Heart left ventricle (tissue), 16 donors: ENCODE measurements at regions not wholly inside any gene's neighbourhood (a gene's known extent, or its start where the extent isn't known, plus 50 kb on each side); places are given as distances from the start of the nearest gene placed in this dataset.

ENCODE experiments used
- ATAC-seq, 4 donors: fragments of 200-7000 bp; cut with Tn5 transposase; one replicate each; pipeline ENCODE4 v1.9.1; 2020 to 2022; ENCODE audit warnings: moderate library complexity in 4 of 4, mild to moderate bottlenecking in 3 of 4, moderate number of reproducible peaks in 1 of 4
- DNase-seq, 5 donors: peaks; one replicate each; pipeline ENCODE4 v3.0.0-alpha.2; 2020
- H3K27ac ChIP-seq, 12 donors: fragments of 200-600 bp; sonication (generic) in 4 of 12; one replicate each; pipeline versions ENCODE4 v1.5.0 to v1.8.0; 2016 to 2022; ENCODE audit warnings: mild to moderate bottlenecking in 2 of 12
- H3K27me3 ChIP-seq, 9 donors: fragments of 200-600 bp; sonication (generic) in 2 of 9; one replicate each; pipeline versions ENCODE4 v1.5.1 to v1.8.0; 2016 to 2022; ENCODE audit warnings: mild to moderate bottlenecking in 3 of 9
- H3K36me3 ChIP-seq, 9 donors: fragments of 200-600 bp; sonication (generic) in 2 of 9; one replicate each; pipeline versions ENCODE4 v1.5.0 to v1.8.0; 2018 to 2022; ENCODE audit warnings: mild to moderate bottlenecking in 2 of 9
- H3K4me1 ChIP-seq, 12 donors: fragments of 200-600 bp; sonication (generic) in 4 of 12; one replicate each; pipeline versions ENCODE4 v1.5.0 to v1.8.0; 2016 to 2022; ENCODE audit warnings: mild to moderate bottlenecking in 3 of 12
- H3K4me3 ChIP-seq, 12 donors: fragments of 200-600 bp; sonication (generic) in 4 of 12; one replicate each; pipeline versions ENCODE4 v1.5.0 to v1.8.0; 2017 to 2022; ENCODE audit warnings: mild to moderate bottlenecking in 9 of 12, moderate library complexity in 4 of 12
- H3K9me3 ChIP-seq, 12 donors: fragments of 200-600 bp; sonication (generic) in 4 of 12; one replicate each; pipeline versions ENCODE4 v1.5.0 to v1.8.0; 2016 to 2022; ENCODE audit warnings: mild to moderate bottlenecking in 1 of 12
- CTCF ChIP-seq, 12 donors: fragments of 200-600 bp; sonication (generic) in 4 of 12; IDR thresholded peaks; one replicate each; pipeline versions ENCODE4 v1.5.0 to v1.8.0; 2018 to 2022; ENCODE audit warnings: antibody characterized with exemption in 12 of 12, mild to moderate bottlenecking in 5 of 12
- POLR2A ChIP-seq, 2 donors: fragments of 450-650 bp; IDR thresholded peaks; one replicate each; pipeline ENCODE4 v1.6.1; 2017; ENCODE audit warnings: antibody characterized with exemption in 2 of 2, mild to moderate bottlenecking in 2 of 2, moderate library complexity in 2 of 2
- WGBS, 4 donors: extraction: QIAGEN DNeasy Blood & Tissue Kit in 2 of 4; methylation state at CpG; one replicate each; pipeline versions ENCODE4 v1.1.5 to v1.1.7; 2013 to 2018; 5-methylcytosine and 5-hydroxymethylcytosine counted together
- intact Hi-C, 10 donors: fragments of 100-400 bp; cut with DNase I; formaldehyde crosslinking; loops; one replicate each; pipeline versions ENCODE4 v1.11.1 to v1.14.2; 2022
- donor health status: ischemic (EF 13 %, LVEDD 7.1; RV severe dilation, severe dysfunction).
- donor health status: healthy with polysubstance abuse.
- donor health status: DM: no; HTN: yes; CAD: no.
- donor health status: DM: no; HTN: no; CAD: no.
- donor health status: ischemic (EF 25% LVEDD 6.9; RV normal size, moderate dysfunction).
- donor health status: ischemic (EF 25% LVEDD 5.7; RV mildly dilated, moderate dysfunction).
- donor health status: healthy.
- donor health status: DM: yes; HTN: yes; CAD: no.
- donor health status: ischemic (EF 35%, LVEDD 5.7; RV mildly dilated, moderate dysfunction).
- donor health status: nonischemic (EF 11% LVEDD 7.7; RV severe dilation, severe dysfunction).
- donor health status: DM: yes; HTN: yes; CAD: no.
- donor health status: PGD.
- donor health status: ischemic (EF 29% LVEDD 5.4; RV normal size, mild dysfunction).
- donor health status: nonischemic (EF 23%, LVEDD 6.1; RV moderate dilation, normal function).

- no peak for TF ChIP-seq POLR2A (IDR thresholded peaks at IDR 0.05)
- no peak for TF ChIP-seq CTCF (IDR thresholded peaks at IDR 0.05)
- ATAC-seq: no peak
- intact Hi-C loops: no loop called here
- Histone ChIP-seq H3K36me3 (no peaks in the 10 kb centered on the region), H3K4me3 (no peak overlapping the region), H3K27me3 (no peaks in the 10 kb centered on the region), H3K9me3 (peaks cover 0 to 3% (median 0%) of the 10 kb centered on the region in 12 donors), H3K4me1 (no peaks in the 10 kb centered on the region), H3K27ac (no peak overlapping the region)
- 71 to 76% (median 73%) methylated on average over 3 of the region's 3 CpGs for WGBS, 4 donors
- DNase-seq: no peak
Measured at GRCh38 chr16:51402785-51403184, 251.7 kb upstream of the SALL1 start.

- ATAC-seq: no peak
- Histone ChIP-seq H3K9me3 (peaks cover 0 to 3% (median 0%) of the 10 kb centered on the region in 12 donors), H3K4me1 (no peaks in the 10 kb centered on the region), H3K27me3 (no peaks in the 10 kb centered on the region), H3K27ac (no peak overlapping the region), H3K4me3 (no peak overlapping the region), H3K36me3 (no peaks in the 10 kb centered on the region)
- intact Hi-C loops: no loop called here
- TF ChIP-seq CTCF (IDR thresholded peaks at IDR 0.05) (no peak), POLR2A (IDR thresholded peaks at IDR 0.05) (no peak)
- WGBS, 4 donors: 88 to 95% (median 94%) methylated on average over 1 of the region's 1 CpG
- DNase-seq: no peak
Measured at GRCh38 chr16:51402298-51402697, 251.2 kb upstream of the SALL1 start.

GRCh38 chr16:51401673-51402072, 250.6 kb upstream of the SALL1 start:
- no peak overlapping the region for H3K4me3 ChIP-seq
- H3K9me3 ChIP-seq: peaks cover 0 to 3% (median 0%) of the 10 kb centered on the region in 12 donors
- ATAC-seq (no peak), DNase-seq (no peak)
- no peak overlapping the region for H3K27ac ChIP-seq
- 82 to 85% (median 84%) methylated on average over 2 of the region's 2 CpGs for WGBS, 4 donors
- intact Hi-C loops: no loop called here
- no peaks in the 10 kb centered on the region for H3K36me3 ChIP-seq
- H3K4me1 ChIP-seq: no peaks in the 10 kb centered on the region
- no peak for TF ChIP-seq POLR2A (IDR thresholded peaks at IDR 0.05)
- no peak for TF ChIP-seq CTCF (IDR thresholded peaks at IDR 0.05)
- no peaks in the 10 kb centered on the region for H3K27me3 ChIP-seq

- WGBS, 4 donors: 62 to 71% (median 68%) methylated on average over 5 of the region's 5 CpGs
- intact Hi-C loops: no loop called here
- peaks cover 0 to 3% (median 0%) of the 10 kb centered on the region in 12 donors for H3K9me3 ChIP-seq
Measured at GRCh38 chr16:51399908-51400670, 249.0 kb upstream of the SALL1 start.

More at GRCh38 chr16:51399908-51400670, 249.0 kb upstream of the SALL1 start:
- TF ChIP-seq CTCF (IDR thresholded peaks at IDR 0.05) (no peak), POLR2A (IDR thresholded peaks at IDR 0.05) (no peak)
- Histone ChIP-seq H3K4me3 (no peak overlapping the region), H3K27me3 (peaks cover 0 to 4% (median 0%) of the 10 kb centered on the region in 9 donors), H3K4me1 (no peaks in the 10 kb centered on the region), H3K36me3 (no peaks in the 10 kb centered on the region), H3K27ac (no peak overlapping the region)
- DNase-seq: no peak
- no peak for ATAC-seq
